HG03558 (cell line): ENCODE measurements at regions not wholly inside any gene's neighbourhood (a gene's known extent, or its start where the extent isn't known, plus 50 kb on each side); places are given as distances from the start of the nearest gene placed in this dataset.
A peak's percentile ranks its signal among the peaks of the same experiment; 100 is the strongest.
"Not testable (repeated sequence)": the region's sequence is repeated elsewhere in the genome, so short reads cannot be mapped to it uniquely, and the experiment has no call there.

Experiments used
- ATAC-seq: cut with Tn5 transposase; IDR thresholded peaks from one replicate; pipeline ENCODE4 v1.9.1; 2021; ENCODE audit warnings: moderate number of reproducible peaks; ENCODE audit not compliant: unreplicated experiment; ENCODE audit errors: extremely low read depth

DNA sequence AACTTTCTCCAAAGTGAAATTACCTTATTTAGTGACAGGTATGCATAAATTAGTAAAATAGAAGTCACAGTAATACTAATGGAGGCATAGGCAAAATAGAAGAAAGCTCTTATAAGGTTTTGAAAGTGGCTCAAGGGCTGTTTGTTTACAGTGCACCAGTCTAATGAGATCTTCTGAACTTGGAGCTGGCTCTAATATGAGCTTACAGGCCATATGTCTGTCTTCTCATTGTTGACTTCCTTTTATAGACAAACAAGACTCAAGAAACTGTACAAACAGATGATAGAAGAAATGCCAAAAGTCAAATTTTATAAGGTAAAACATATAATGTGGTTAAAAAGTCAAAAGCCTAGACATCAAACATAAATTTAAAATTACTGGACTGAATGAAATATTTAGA lies 207.5 kb upstream of the NEGR1 start:
- no peak for ATAC-seq

DNA sequence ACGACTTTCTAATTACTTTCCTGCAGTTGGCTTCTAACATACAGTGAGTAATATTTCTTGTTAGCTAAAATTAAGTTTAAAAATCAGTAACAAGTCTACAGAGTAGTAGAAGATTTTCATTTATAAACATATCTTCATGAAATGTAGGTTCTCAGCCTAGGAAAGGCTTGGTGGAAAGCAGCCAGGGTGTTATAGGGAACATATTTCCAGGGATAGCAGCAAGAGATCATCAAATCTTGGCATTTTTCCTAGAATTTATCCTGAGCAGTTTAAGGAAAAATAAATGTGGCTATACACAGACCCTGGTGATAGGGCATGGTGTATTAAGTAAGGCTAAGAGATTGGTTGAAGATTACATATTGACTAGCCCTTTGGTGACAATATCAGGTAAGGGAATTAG lies 203.5 kb upstream of the NEGR1 start:
- ATAC-seq = no peak

DNA sequence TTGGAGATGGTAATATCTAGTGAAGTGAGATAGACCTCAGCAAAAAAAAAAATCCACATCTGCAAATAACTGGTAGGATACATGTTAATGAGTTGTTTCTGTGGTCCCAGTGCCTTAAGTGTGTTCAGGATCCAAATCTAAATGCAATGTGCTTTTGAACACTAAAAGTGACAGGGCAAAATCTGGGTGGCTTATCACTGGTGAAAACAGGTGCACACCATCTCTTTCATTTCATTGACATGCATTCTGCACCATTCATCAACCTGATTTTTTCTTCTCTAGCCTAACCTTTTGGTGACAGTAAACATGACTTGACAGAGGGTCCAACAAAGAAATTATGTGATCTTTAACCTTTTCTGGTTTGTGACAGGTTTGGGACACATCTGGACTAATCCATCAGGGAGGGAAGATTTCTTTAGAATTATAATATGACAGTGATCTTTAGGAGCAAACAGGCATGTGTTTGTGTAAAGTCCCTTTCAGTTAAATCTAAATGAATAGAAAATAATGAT lies 201.6 kb upstream of the NEGR1 start:
- no peak for ATAC-seq

GRCh38 chr1:72482736-72483413 lies 200.5 kb upstream of the NEGR1 start:
- ATAC-seq = no peak

GRCh38 chr1:72481420-72481970 lies 199.2 kb upstream of the NEGR1 start:
- no peak for ATAC-seq

GRCh38 chr1:72466376-72466775 lies 184.0 kb upstream of the NEGR1 start:
- no peak for ATAC-seq

DNA sequence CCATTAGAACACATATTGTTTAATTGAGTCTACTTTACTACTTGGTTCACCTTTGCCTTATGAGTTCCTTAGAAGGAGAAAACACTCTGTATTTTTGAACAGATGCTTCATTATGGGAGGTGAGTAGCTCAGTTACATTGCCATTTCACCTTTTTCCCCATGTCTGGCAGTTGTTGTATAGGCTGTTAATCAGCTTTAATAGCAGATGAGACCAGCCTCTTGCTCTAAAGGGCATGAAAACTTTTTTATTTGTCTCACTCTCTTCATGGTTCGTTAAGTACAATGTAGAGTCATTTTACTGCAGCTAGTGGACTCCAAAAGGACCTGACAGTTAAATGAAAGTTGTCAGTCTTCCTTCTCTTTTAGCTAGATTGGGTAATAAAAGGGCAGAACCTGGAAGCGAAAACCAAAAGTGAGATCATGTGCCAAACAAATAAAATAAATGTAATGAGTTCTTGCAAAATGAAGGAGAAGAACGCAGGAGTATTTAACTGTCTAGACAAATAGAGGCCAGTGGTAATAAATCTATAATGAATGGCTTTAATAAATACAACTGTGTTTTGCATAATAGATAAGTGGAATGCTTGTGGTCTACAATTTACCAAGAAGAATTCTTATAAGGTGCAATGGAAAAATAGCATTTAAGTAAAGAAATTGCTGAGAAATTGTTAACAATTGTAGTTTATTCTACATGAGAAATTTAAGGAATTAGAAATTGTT lies 180.0 kb upstream of the NEGR1 start:
- ATAC-seq = no peak

GRCh38 chr1:72442262-72442661 lies 159.9 kb upstream of the NEGR1 start:
- ATAC-seq = no peak

DNA sequence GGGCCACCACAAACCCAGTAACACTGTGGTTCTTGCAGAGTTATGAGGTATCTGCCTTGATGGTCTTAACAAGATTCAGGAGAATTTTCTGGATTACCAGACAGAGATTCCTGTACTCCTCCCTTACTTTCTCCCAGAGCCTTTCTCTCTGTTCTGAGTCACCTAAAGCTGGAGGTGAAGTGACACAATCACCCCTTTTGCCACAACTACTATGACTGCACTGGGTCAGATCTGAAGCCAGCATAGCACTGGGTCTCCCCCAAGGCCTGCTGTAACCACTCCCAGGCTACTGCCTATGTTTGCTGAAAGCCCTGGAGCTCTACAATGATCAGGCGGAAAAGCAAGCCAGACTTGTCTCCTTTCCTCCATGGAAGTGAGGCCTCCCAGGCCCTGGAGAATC lies 156.7 kb upstream of the NEGR1 start:
- no peak for ATAC-seq

GRCh38 chr1:72438270-72438669 lies 155.9 kb upstream of the NEGR1 start:
- ATAC-seq = no peak

DNA sequence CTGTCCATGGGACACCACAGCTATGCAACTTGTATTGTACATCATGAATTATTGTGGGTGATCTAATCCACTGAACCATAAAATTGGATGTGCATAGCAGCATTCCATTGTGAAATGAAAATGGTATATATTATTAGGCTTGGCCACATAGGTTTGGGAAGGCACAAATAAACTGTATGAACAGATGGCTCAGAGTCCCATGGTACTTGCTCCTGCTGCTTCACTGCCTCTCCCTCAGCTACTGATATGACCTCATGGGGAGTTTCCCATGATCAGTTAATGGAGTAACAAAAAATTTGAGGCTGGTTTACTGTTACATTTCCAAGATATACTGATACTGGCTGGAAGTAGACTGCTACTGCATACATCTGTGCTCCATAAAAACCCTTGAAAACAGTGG lies 152.7 kb upstream of the NEGR1 start:
- peak; percentile 47 for ATAC-seq

DNA sequence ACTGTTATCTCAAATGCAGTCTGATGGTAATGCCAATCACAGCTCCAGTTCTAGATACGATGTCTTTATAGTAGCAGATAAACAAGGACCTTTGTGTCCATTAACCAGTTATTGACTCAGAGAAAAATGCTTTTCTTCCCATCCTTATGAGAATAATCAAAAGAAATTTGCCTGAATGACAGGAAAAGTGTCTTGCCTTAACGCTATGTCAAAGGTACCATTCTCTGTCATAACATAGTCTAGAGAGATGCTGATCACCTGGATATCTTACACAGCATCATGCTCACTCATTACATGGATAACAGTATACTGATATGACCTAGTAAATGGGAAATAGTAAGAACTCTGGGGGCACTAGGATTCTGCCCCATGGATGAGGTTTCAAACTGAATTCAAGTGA lies 151.7 kb upstream of the NEGR1 start:
- no peak for ATAC-seq

- no peak for ATAC-seq
These were observed 151.3 kb upstream of the NEGR1 start for GRCh38 chr1:72433591-72433990.

DNA sequence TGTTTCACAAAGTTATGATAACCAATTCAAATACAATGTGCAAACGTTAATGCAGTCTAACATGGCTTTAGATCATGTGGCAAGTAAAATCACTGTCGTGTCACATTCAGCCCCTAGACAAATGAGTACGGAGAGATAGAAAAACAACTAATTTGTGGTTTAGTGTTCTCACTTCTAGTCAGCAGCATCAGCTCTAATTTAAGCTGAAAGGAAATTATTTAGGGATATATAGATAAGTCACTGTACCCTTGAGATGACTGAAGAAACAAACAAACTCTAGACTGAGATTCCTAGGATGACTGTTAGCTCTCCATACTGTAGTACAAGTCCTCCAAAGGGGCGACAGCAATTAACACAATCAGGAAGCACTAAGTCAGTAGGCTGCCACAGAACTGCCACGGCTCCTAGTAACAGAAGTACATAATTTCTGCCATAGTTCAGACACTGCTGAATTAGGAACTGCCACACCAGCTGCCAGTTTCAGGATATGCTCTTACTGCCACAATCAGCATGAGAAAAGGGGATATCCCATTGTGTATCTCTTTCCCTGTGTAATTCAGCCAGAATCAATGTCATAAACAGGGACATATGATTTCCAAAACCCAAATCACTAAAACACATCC lies 150.4 kb upstream of the NEGR1 start:
- ATAC-seq = no peak

GRCh38 chr1:72431810-72432209 lies 149.5 kb upstream of the NEGR1 start:
- no peak for ATAC-seq

DNA sequence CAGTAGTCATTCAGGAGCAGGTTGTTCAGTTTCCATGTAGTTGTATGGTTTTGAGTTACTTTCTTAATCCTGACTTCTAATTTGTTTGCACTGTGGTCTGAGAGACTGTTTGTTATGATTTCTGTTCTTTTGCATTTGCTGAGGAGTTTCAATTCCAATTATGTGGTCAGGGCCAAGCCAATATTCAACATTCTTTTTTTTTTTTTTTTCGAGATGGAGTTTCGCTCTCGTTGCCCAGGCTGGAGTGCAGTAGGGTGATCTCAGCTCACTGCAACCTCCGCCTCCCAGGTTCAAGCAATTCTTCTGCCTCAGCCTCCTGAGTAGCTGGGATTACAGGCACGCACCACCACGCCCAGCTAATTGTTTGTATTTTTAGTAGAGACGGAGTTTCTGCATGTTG lies 145.9 kb upstream of the NEGR1 start:
- not testable (repeated sequence) for ATAC-seq

DNA sequence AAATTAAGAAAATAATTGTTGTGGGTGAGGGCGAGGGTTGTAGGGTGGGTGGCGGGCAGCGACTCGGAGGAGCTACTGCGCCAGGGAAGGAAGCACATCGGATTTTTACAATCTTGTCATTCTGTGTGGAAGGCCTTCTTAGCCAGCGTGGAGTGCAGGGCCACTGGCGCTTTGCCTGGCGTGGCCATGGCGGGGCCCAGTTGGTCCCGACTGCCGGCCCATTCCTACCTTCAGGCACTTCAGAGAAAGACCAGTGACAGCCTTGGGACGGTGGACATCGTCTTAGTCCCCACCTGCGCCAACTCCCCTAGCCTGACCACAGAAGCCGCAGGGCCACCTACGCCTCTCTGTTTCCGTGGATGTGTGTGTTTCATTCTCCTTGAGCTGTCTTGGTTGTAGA lies 136.9 kb upstream of the NEGR1 start:
- no peak for ATAC-seq

GRCh38 chr1:72412286-72412685 lies 129.9 kb upstream of the NEGR1 start:
- no peak for ATAC-seq

DNA sequence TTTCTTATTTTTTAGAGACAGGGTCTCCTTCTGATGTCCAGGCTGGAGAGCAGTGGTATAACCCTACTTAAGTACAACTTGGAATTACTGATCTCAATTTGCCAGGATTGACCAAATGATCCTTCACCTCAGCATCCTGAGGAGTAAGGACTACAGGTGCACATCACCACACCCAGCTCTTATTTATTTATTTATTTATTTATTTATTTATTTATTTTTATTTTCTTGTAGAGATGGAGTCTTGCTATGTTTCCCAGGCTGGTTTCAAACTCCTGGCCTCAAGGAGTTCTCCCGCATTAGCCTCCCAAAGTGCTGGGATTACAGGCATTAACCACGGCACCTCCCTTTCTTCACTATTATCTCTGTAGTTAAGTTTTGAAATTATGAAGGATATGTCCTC lies 117.5 kb upstream of the NEGR1 start:
- ATAC-seq = no peak

DNA sequence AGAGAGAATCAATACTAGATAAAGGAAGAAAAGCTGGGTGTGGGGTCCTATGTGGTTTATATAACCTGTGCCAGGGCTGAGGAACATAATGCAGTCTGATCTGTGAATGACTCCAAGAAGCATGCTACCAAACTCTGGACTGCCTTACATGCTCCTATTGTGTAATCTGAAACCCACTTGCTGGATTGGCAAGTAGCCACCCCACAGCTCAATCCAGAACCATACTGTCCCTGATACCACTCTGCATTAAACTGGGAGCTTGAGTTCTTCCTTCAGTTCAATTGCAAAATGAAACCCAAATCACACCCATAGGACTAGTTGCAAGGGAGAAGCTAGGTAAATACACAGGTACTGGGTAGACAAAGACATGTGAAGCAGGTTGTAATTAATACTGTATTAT lies 115.4 kb upstream of the NEGR1 start:
- ATAC-seq = no peak

GRCh38 chr1:72394457-72394856 lies 112.1 kb upstream of the NEGR1 start:
- ATAC-seq = no peak
